ENCODE measurements at regions not wholly inside any gene's neighbourhood (a gene's known extent, or its start where the extent isn't known, plus 50 kb on each side); places are given as distances from the start of the nearest gene placed in this dataset.

DNA sequence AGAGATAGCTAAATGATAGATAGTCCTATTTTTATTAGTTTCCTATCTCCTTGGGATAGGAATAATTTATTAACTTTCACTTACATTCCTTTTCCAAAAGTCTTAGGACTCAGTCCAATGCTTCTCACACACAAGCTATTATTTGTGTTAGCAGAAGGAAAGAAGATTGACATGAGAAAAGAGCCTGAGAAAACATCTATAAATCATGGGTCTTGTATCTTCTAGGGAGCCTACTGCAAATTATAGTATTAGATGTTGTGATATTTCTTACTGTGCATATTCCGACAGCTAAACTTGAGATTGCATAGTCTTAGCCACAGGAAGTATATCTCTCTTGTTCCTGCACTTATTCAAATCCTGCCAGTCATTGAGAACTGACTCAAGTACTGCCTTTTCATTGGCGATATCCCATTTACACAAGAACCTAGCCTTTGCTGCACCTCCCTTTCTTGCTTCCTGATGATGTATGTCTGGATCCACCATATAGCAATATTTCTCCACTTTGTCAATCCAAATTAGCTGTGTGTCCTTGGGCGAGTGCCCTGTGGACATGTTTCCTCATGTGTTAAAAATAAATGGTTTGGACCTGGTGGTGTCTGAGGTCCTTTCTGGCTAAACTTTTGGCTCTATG, 245.1 kb upstream of the LMCD1 start:
- FAIRE-seq: no peak
- no peak for DNase-seq (ENCODE audit: low read depth)
- H3K36me3 ChIP-seq (ENCODE audit: control insufficient read depth, insufficient read depth, low read length): no peaks in the 10 kb centered on the region
- no peaks in the 10 kb centered on the region for H3K27me3 ChIP-seq (ENCODE audit: control insufficient read depth, insufficient read depth, low read length)
- TF ChIP-seq, protein P1, sequence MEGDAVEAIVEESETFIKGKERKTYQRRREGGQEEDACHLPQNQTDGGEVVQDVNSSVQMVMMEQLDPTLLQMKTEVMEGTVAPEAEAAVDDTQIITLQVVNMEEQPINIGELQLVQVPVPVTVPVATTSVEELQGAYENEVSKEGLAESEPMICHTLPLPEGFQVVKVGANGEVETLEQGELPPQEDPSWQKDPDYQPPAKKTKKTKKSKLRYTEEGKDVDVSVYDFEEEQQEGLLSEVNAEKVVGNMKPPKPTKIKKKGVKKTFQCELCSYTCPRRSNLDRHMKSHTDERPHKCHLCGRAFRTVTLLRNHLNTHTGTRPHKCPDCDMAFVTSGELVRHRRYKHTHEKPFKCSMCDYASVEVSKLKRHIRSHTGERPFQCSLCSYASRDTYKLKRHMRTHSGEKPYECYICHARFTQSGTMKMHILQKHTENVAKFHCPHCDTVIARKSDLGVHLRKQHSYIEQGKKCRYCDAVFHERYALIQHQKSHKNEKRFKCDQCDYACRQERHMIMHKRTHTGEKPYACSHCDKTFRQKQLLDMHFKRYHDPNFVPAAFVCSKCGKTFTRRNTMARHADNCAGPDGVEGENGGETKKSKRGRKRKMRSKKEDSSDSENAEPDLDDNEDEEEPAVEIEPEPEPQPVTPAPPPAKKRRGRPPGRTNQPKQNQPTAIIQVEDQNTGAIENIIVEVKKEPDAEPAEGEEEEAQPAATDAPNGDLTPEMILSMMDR (IDR thresholded peaks at IDR 0.05; ENCODE audit: insufficient read depth, low read length, severe bottlenecking): no peak
- no peak overlapping the region for H3K4me3 ChIP-seq (ENCODE audit: low read depth, low read length)

DNA sequence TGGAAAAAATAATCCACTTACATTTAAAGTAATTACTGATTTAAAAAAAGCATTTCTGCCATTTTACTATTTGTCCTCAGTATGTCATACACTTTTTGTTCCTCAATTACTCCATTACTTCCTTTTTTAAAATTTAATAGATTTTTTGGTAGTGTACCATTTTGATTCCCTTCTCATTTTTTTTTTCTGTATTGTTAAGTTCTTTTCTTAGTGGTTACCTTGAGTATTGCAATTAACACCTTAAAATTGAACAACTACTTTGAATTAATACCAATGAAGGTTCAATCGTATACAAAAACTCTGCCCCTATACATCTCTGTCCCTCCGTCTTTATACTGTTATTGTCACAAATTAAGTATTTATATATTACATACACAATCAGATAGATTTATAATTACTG, 240.6 kb upstream of the LMCD1 start:
- Histone ChIP-seq H3K36me3 (ENCODE audit: control insufficient read depth, insufficient read depth, low read length) (no peaks in the 10 kb centered on the region), H3K27me3 (ENCODE audit: control insufficient read depth, insufficient read depth, low read length) (no peaks in the 10 kb centered on the region), H3K4me3 (ENCODE audit: low read depth, low read length) (no peak overlapping the region)
- no peak for DNase-seq (ENCODE audit: low read depth)
- TF ChIP-seq, protein P1 (IDR thresholded peaks at IDR 0.05; ENCODE audit: insufficient read depth, low read length, severe bottlenecking): no peak
- FAIRE-seq: no peak

DNA sequence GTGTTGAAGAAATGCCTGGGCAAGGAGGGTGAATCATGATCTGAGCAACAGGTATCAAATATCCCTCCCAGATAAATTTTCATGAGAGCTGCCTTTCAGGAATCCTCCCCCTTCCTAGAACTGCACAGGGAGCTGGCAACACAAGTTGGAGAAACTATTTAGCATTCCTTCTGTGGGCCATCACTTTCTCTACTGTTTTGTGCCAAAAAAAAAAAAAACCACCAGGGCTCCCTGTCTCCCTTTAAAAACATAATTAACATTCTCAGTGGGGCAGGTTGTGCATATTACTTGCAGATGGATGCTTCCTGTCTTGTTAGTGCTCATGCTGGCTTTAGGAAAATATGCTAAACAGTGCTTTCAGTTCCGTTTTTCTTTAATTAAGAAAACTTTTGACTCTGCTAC, 234.9 kb upstream of the LMCD1 start:
- FAIRE-seq: no peak

DNA sequence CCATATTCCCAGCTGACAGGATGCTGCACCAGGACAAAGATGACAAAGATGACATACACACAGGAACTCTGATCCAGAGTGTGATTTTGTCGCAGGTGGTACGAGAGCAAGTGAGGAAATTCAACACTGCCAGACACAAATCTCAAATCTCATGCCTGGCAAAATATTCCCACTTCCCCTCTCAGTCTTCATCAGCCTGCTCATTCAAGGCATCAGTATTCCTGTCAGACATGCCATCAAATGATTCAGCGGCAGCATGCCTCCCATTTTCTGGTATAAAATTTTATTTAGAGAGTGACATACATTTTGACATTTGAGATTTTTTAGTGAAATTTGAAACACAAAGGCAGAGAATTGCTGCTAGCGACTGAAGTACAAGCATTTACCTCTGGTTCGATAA, 228.1 kb upstream of the LMCD1 start:
- no peaks in the 10 kb centered on the region for H3K36me3 ChIP-seq (ENCODE audit: control insufficient read depth, insufficient read depth, low read length)
- H3K27me3 ChIP-seq (ENCODE audit: control insufficient read depth, insufficient read depth, low read length): no peaks in the 10 kb centered on the region
- H3K4me3 ChIP-seq (ENCODE audit: low read depth, low read length): no peak overlapping the region
- TF ChIP-seq, protein P1 (IDR thresholded peaks at IDR 0.05; ENCODE audit: insufficient read depth, low read length, severe bottlenecking): no peak
- DNase-seq (ENCODE audit: low read depth): no peak
- no peak for FAIRE-seq

More for the DNA sequence above, 234.9 kb upstream of the LMCD1 start:
- TF ChIP-seq, protein P1 (IDR thresholded peaks at IDR 0.05; ENCODE audit: insufficient read depth, low read length, severe bottlenecking): no peak
- peak; percentile 81 for DNase-seq (ENCODE audit: low read depth)
- no peaks in the 10 kb centered on the region for H3K36me3 ChIP-seq (ENCODE audit: control insufficient read depth, insufficient read depth, low read length)
- no peak overlapping the region for H3K4me3 ChIP-seq (ENCODE audit: low read depth, low read length)
- H3K27me3 ChIP-seq (ENCODE audit: control insufficient read depth, insufficient read depth, low read length): no peaks in the 10 kb centered on the region

DNA sequence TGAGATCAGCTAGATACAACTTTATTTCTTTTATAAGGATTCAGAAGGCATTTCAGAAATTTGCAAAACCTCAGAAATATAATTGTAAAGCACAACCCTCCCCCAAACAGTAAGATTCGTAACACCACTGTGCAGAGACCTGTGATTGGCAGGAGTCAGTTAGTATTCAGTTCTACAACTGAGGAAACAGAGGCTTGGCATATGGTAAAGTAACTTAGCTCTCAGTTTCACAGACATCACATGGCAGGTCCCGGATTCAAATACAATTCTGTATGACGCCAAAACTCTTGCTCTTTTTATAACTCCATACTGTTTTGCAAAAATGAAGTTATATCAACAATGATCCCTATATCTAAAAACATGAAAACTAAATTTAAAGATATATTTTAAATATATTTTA, 225.6 kb upstream of the LMCD1 start:
- Histone ChIP-seq H3K36me3 (ENCODE audit: control insufficient read depth, insufficient read depth, low read length) (no peaks in the 10 kb centered on the region), H3K27me3 (ENCODE audit: control insufficient read depth, insufficient read depth, low read length) (no peaks in the 10 kb centered on the region), H3K4me3 (ENCODE audit: low read depth, low read length) (no peak overlapping the region)
- DNase-seq (ENCODE audit: low read depth): no peak
- FAIRE-seq: no peak
- TF ChIP-seq, protein P1 (IDR thresholded peaks at IDR 0.05; ENCODE audit: insufficient read depth, low read length, severe bottlenecking): no peak

DNA sequence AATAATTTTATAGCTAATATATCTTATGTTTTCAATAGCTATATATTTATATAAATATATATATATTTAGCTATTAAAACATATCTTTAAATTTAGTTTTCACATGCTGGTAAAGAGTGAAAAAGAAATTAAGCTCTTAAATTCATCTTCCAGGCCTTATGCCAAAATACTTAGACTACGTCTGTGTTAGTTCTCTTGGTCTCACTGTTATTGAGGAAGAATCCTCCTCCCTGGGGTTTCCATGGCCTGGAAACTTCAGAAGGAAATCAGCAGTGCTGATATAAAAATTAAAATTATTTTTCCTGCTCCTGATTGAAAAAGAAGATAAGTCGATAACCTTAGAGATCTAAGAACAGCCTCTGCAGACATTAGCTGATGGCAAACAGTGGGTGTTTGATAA, 225.1 kb upstream of the LMCD1 start:
- FAIRE-seq: no peak
- Histone ChIP-seq H3K4me3 (ENCODE audit: low read depth, low read length) (no peak overlapping the region), H3K36me3 (ENCODE audit: control insufficient read depth, insufficient read depth, low read length) (no peaks in the 10 kb centered on the region), H3K27me3 (ENCODE audit: control insufficient read depth, insufficient read depth, low read length) (no peaks in the 10 kb centered on the region)
- no peak for DNase-seq (ENCODE audit: low read depth)
- TF ChIP-seq, protein P1 (IDR thresholded peaks at IDR 0.05; ENCODE audit: insufficient read depth, low read length, severe bottlenecking): no peak

Data from bronchial epithelial cell (primary cell).